GM12875 (cell line): ENCODE measurements at regions not wholly inside any gene's neighbourhood (a gene's known extent, or its start where the extent isn't known, plus 50 kb on each side); places are given as distances from the start of the nearest gene placed in this dataset.

ENCODE experiments used
- H3K4me3 ChIP-seq: one replicate; pipeline ENCODE4 v1.5.1; 2011; ENCODE audit warnings: low read depth, low read length, control low read depth
- TF ChIP-seq, protein P1 (sequence below): IDR thresholded peaks from 2 replicates; pipeline ENCODE4 v1.5.1; 2011; ENCODE audit warnings: low read depth, mild to moderate bottlenecking, control low read depth, inconsistent platforms, low read length, moderate library complexity, borderline replicate concordance; ENCODE audit not compliant: insufficient read depth

DNA sequence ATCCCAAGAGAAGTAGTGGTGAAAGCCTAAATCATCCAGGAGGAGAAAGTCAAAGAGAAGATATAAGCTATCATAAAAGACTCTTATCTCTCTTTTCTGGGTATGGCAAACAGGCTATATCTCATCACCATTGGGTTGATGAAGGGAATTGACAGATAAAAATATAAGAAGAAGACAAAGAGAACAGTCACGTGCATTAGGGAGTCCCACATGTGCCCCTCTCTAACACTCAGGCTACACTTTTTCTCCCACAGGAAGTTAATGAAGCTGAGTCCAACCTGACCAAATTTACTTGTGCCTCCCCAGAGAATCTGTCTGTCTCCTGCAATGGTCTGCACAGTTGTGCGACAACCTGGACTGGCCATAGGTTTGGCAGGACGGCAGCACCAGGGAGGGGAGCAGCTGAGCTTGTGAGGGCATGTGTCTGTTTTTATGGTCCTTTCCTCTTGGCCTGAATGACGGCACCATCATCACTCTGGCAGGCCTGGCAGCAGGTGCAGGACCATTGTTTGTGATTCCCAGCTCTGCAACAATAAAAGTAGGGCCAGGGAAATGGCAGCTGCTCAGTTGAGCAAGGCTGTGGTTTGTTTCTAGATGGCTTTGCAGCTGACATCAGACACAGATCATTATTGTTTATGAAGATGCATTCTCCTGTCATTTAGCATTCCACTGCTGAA is 144.5 kb upstream of the MCHR2 start:
- H3K4me3 ChIP-seq, result no peak overlapping the region
- TF ChIP-seq, protein P1, sequence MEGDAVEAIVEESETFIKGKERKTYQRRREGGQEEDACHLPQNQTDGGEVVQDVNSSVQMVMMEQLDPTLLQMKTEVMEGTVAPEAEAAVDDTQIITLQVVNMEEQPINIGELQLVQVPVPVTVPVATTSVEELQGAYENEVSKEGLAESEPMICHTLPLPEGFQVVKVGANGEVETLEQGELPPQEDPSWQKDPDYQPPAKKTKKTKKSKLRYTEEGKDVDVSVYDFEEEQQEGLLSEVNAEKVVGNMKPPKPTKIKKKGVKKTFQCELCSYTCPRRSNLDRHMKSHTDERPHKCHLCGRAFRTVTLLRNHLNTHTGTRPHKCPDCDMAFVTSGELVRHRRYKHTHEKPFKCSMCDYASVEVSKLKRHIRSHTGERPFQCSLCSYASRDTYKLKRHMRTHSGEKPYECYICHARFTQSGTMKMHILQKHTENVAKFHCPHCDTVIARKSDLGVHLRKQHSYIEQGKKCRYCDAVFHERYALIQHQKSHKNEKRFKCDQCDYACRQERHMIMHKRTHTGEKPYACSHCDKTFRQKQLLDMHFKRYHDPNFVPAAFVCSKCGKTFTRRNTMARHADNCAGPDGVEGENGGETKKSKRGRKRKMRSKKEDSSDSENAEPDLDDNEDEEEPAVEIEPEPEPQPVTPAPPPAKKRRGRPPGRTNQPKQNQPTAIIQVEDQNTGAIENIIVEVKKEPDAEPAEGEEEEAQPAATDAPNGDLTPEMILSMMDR, result no peak

- TF ChIP-seq, protein P1, result no peak
Measured at GRCh38 chr6:100137759-100138158, 143.7 kb upstream of the MCHR2 start.

DNA sequence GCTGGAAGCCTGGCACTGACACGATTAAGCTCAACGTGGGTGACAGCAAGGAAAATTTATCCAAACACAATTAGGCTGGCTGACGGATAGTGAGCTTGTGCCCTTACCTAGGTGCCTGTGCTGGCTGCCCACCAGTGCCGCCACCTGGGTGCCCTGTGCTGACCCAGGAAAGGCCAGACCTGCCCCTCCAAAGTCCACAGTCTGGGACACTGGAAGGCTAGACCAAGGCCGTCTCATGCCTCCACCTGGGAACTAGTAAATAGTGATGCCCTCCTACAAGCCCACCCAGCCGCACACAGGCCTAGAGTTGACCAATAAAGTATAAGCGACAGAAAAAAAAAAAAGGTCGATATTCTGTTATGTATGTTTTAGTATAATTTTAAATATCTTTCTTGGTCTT is 142.6 kb upstream of the MCHR2 start:
- no peak overlapping the region for H3K4me3 ChIP-seq
- TF ChIP-seq, protein P1, result no peak

More at GRCh38 chr6:100137759-100138158, 143.7 kb upstream of the MCHR2 start:
- H3K4me3 ChIP-seq, result no peak overlapping the region

DNA sequence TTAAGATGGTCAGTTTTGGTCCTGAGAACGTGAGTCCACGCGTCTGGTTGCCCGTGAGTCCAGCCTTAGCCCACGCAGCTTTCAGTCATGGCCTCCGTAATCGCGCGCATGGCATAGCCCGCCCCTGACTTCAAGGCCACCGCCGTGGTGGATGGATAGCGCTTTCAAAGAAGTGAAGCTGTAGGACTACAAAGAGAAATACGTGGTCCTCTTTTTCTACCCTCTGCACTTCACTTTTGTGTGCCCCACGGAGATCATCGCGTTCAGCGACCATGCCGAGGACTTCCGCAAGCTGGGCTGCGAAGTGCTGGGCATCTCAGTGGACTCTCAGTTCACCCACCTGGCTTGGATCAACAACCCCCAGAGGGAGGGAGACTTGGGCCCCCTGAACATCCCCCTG is 142.0 kb upstream of the MCHR2 start:
- no peak overlapping the region for H3K4me3 ChIP-seq
- TF ChIP-seq, protein P1, result no peak

DNA sequence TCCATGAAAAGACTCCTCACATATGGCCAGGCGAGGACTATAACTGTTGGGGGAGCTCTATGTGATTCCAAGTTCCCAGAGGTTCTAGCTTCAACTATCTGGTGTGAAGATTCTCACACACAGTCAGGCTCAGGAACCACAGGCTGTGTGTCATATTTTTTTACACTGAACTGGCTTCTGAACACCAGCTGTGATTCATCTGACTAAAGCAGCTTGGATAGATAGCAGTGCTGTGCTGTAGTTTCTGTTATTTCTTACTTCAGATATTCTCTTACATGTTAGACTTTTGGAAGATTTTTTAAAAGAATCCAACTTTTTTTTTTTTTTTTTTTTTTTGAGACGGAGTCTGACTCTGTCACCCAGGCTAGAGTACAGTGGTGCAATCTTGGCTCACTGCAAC is 140.7 kb upstream of the MCHR2 start:
- no peak overlapping the region for H3K4me3 ChIP-seq
- TF ChIP-seq, protein P1, result no peak

DNA sequence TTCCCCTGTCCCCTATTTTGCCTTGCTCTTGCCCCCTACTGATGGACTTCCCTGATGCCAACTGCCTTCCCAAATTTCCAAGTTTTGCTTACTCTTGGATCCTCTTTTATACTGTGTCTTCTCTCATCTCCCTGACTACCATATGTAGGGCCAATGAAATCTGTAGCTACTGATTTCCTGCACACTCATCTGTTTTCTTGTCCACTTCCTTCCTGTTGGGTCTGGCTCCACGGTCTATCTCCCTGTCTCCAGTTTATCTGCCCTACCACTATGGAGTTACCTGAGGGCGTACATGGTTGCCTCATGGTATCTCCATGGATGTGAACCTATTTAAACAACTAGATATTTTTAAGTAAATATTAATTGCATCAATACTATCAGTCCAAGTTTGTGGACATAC is 140.3 kb upstream of the MCHR2 start:
- TF ChIP-seq, protein P1, result no peak
- H3K4me3 ChIP-seq, result no peak overlapping the region

GRCh38 chr6:100132005-100132404 is 138.0 kb upstream of the MCHR2 start:
- no peak overlapping the region for H3K4me3 ChIP-seq
- TF ChIP-seq, protein P1, result no peak
